Lung microvascular endothelial cell (primary cell): ENCODE measurements at regions not wholly inside any gene's neighbourhood (a gene's known extent, or its start where the extent isn't known, plus 50 kb on each side); places are given as distances from the start of the nearest gene placed in this dataset.
"Not testable (repeated sequence)": the region's sequence is repeated elsewhere in the genome, so short reads cannot be mapped to it uniquely, and the experiment has no call there.

ENCODE experiments used
- DNase-seq, 2 donors: peaks; one replicate each; pipeline versions ENCODE4 v3.0.0 to v3.0.0-alpha.2; 2010; ENCODE audit warnings: low read depth in 2 of 2

GRCh38 chr4:92232566-92232965 is 71.2 kb upstream of the GRID2 start:
- DNase-seq: no peak

GRCh38 chr4:92234393-92235176 is 69.2 kb upstream of the GRID2 start:
- DNase-seq: no peak

- DNase-seq: no peak
Observed at GRCh38 chr4:92235731-92236130, 68.0 kb upstream of the GRID2 start.

GRCh38 chr4:92236877-92237276 is 66.9 kb upstream of the GRID2 start:
- no peak for DNase-seq

- DNase-seq: no peak
Observed at GRCh38 chr4:92237559-92237958, 66.2 kb upstream of the GRID2 start.

- no peak for DNase-seq
Observed at GRCh38 chr4:92241094-92241493, 62.7 kb upstream of the GRID2 start.

GRCh38 chr4:92246384-92246783 is 57.4 kb upstream of the GRID2 start:
- DNase-seq: no peak

GRCh38 chr4:92249541-92249940 is 54.2 kb upstream of the GRID2 start:
- DNase-seq: no peak

- DNase-seq: no peak
Observed at GRCh38 chr4:92251711-92252110, 52.1 kb upstream of the GRID2 start.

- DNase-seq: not testable (repeated sequence)
Observed at GRCh38 chr4:92252358-92252757, 51.4 kb upstream of the GRID2 start.

GRCh38 chr4:92252846-92253245 is 50.9 kb upstream of the GRID2 start:
- DNase-seq: no peak

GRCh38 chr4:92253550-92253949 is 50.2 kb upstream of the GRID2 start:
- no peak for DNase-seq
